NCI-H748 (cell line): ENCODE measurements at regions not wholly inside any gene's neighbourhood (a gene's known extent, or its start where the extent isn't known, plus 50 kb on each side); places are given as distances from the start of the nearest gene placed in this dataset.
"Not testable (repeated sequence)": the region's sequence is repeated elsewhere in the genome, so short reads cannot be mapped to it uniquely, and the experiment has no call there.

ENCODE experiments used
- DNase-seq: peaks from one replicate; lab custom pipeline; 2025; ENCODE audit not compliant: unreplicated experiment; lab: John Stamatoyannopoulos, UW

- no peak for DNase-seq
Observed at GRCh38 chr2:113341191-113341869, 62.6 kb upstream of the PAX8 start.

GRCh38 chr2:113337809-113338208, 59.1 kb upstream of the PAX8 start:
- DNase-seq: no peak

- DNase-seq: peak; percentile 35
Observed at GRCh38 chr2:113336040-113336439, 57.3 kb upstream of the PAX8 start.

- no peak for DNase-seq
Observed at GRCh38 chr2:113334147-113334546, 55.4 kb upstream of the PAX8 start.

GRCh38 chr2:113333735-113334134, 55.0 kb upstream of the PAX8 start:
- not testable (repeated sequence) for DNase-seq

GRCh38 chr2:113330060-113330767, 51.5 kb upstream of the PAX8 start:
- DNase-seq: not testable (repeated sequence)

- not testable (repeated sequence) for DNase-seq
Observed at GRCh38 chr2:113328973-113329372, 50.3 kb upstream of the PAX8 start.

GRCh38 chr2:113328572-113328971, 49.9 kb upstream of the PAX8 start:
- not testable (repeated sequence) for DNase-seq
